ENCODE measurements at regions not wholly inside any gene's neighbourhood (a gene's known extent, or its start where the extent isn't known, plus 50 kb on each side); places are given as distances from the start of the nearest gene placed in this dataset.

GRCh38 chr2:79375817-79376216 lies 137.0 kb upstream of the CTNNA2 start:
- no peak for TF ChIP-seq CTCF (conservative IDR thresholded peaks at IDR 0.05; ENCODE audit: low read length)
- TF ChIP-seq EZH2phosphoT487 (IDR thresholded peaks at IDR 0.05; ENCODE audit: borderline replicate concordance), result no peak
